Ovary (tissue), 3 donors: ENCODE measurements at regions not wholly inside any gene's neighbourhood (a gene's known extent, or its start where the extent isn't known, plus 50 kb on each side); places are given as distances from the start of the nearest gene placed in this dataset.

Source experiments
- EP300 ChIP-seq: sonication (generic); formaldehyde crosslinking; IDR thresholded peaks from one replicate; pipeline ENCODE4 v1.6.1; 2017; ENCODE audit warnings: antibody characterized with exemption
- POLR2A ChIP-seq: fragments of 450-650 bp; IDR thresholded peaks from one replicate; pipeline ENCODE4 v1.6.1; 2017; ENCODE audit warnings: antibody characterized with exemption, mild to moderate bottlenecking, moderate library complexity
- TF ChIP-seq, protein P1 (sequence below), 3 donors: fragments of 450-650 bp in 2 of 3; fragments of 200-600 bp in 1 of 3; IDR thresholded peaks; one replicate each; pipeline versions ENCODE4 v1.5.1 to v1.8.0; 2016 to 2022; ENCODE audit warnings: antibody characterized with exemption in 3 of 3, mild to moderate bottlenecking in 1 of 3
- donor health status: DM: no; HTN: no; CAD: no.

DNA sequence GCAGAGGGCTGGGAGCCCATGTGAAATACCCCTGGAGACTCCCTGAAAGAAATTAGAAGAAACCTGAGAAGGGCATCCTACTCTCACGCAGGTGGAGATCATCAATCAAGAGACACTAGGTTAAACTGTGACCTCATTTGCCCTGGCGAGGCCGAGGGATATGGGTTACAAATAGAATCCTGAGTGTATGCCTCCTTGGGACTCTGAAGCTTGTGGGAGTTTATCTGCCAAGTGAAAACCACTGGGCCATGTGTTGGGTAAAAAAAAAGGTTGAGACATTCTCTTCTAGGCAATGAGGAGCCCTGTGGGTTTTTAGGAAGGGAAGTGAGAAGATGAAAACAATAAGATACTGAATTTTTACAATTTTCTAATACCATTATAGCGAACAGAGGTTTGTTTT is 160.7 kb upstream of the ARID2 start:
- TF ChIP-seq, protein P1, sequence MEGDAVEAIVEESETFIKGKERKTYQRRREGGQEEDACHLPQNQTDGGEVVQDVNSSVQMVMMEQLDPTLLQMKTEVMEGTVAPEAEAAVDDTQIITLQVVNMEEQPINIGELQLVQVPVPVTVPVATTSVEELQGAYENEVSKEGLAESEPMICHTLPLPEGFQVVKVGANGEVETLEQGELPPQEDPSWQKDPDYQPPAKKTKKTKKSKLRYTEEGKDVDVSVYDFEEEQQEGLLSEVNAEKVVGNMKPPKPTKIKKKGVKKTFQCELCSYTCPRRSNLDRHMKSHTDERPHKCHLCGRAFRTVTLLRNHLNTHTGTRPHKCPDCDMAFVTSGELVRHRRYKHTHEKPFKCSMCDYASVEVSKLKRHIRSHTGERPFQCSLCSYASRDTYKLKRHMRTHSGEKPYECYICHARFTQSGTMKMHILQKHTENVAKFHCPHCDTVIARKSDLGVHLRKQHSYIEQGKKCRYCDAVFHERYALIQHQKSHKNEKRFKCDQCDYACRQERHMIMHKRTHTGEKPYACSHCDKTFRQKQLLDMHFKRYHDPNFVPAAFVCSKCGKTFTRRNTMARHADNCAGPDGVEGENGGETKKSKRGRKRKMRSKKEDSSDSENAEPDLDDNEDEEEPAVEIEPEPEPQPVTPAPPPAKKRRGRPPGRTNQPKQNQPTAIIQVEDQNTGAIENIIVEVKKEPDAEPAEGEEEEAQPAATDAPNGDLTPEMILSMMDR (IDR thresholded peaks at IDR 0.05), result no peak
- no peak for TF ChIP-seq EP300
- TF ChIP-seq POLR2A, result no peak
